HEK293 (cell line): ENCODE measurements at regions not wholly inside any gene's neighbourhood (a gene's known extent, or its start where the extent isn't known, plus 50 kb on each side); places are given as distances from the start of the nearest gene placed in this dataset.
A peak's percentile ranks its signal among the peaks of the same experiment; 100 is the strongest.

Experiments
- CTCF ChIA-PET: fragments of 350-600 bp; formaldehyde crosslinking; extraction: SDS; loops from one replicate; lab custom pipeline; 2021; ENCODE audit warnings: antibody characterized with exemption; lab: Yijun Ruan, JAX
- POLR2A ChIA-PET: fragments of 300-600 bp; formaldehyde crosslinking; extraction: SDS; loops from one replicate; lab custom pipeline; 2020; ENCODE audit warnings: antibody characterized with exemption, inconsistent platforms; lab: Yijun Ruan, JAX
- H3K27ac ChIP-seq: fragments of 200-500 bp; sonication (Bioruptor generic); 2 replicates; pipeline ENCODE4 v1.5.1; 2014; ENCODE audit warnings: low read depth, low read length, control low read depth, inconsistent platforms; ENCODE audit errors: extremely low read depth
- H3K36me3 ChIP-seq, 2 experiments: fragments of 200-500 bp in 1 of 2; sonication (Bioruptor generic) in 1 of 2; 1 replicate in 1 of 2; 2 replicates in 1 of 2; pipeline ENCODE4 v1.5.1; 2014 to 2017; ENCODE audit warnings: inconsistent platforms in 2 of 2, low read length in 2 of 2; ENCODE audit not compliant: control insufficient read depth in 2 of 2, insufficient read depth in 1 of 2
- H3K4me1 ChIP-seq: fragments of 200-500 bp; sonication (Bioruptor generic); 2 replicates; pipeline ENCODE4 v1.5.1; 2014; ENCODE audit warnings: mild to moderate bottlenecking, low read length, inconsistent platforms; ENCODE audit not compliant: control insufficient read depth, insufficient read depth
- H3K4me3 ChIP-seq: 2 replicates; pipeline ENCODE4 v1.5.1; 2011; ENCODE audit warnings: low read depth, mild to moderate bottlenecking, control low read depth, low read length, moderate library complexity
- H3K9me3 ChIP-seq: fragments of 200-500 bp; sonication (Bioruptor generic); 2 replicates; pipeline ENCODE4 v1.5.1; 2014; ENCODE audit warnings: low read depth, low read length, inconsistent platforms; ENCODE audit not compliant: control insufficient read depth, insufficient read depth
- BCL11A ChIP-seq: fragments of 450-650 bp; formaldehyde crosslinking; IDR thresholded peaks from 2 replicates; pipeline ENCODE4 v1.5.1; 2016; ENCODE audit warnings: low read depth, missing biosample characterization, missing genetic modification characterization
- GLIS2 ChIP-seq: fragments of 450-650 bp; formaldehyde crosslinking; IDR thresholded peaks from 2 replicates; pipeline ENCODE4 v1.5.1; 2016; ENCODE audit warnings: missing biosample characterization, missing genetic modification characterization
- KLF1 ChIP-seq: fragments of 450-650 bp; formaldehyde crosslinking; IDR thresholded peaks from 2 replicates; pipeline ENCODE4 v1.5.1; 2016; ENCODE audit warnings: missing biosample characterization, missing genetic modification characterization
- OVOL3 ChIP-seq: fragments of 450-650 bp; formaldehyde crosslinking; IDR thresholded peaks from 2 replicates; pipeline ENCODE4 v1.5.1; 2016; ENCODE audit warnings: missing biosample characterization, missing genetic modification characterization
- REST ChIP-seq: fragments of 450-650 bp; formaldehyde crosslinking; IDR thresholded peaks from 2 replicates; pipeline ENCODE4 v1.5.1; 2016; ENCODE audit warnings: missing biosample characterization, missing genetic modification characterization
- SP3 ChIP-seq: fragments of 450-650 bp; formaldehyde crosslinking; IDR thresholded peaks from 2 replicates; pipeline ENCODE4 v1.5.1; 2016; ENCODE audit warnings: missing biosample characterization, missing genetic modification characterization
- TRIM28 ChIP-seq: IDR thresholded peaks from 2 replicates; pipeline ENCODE4 v1.6.1; 2011; ENCODE audit warnings: low read length, control low read depth, borderline replicate concordance
- WT1 ChIP-seq: fragments of 450-650 bp; formaldehyde crosslinking; IDR thresholded peaks from 2 replicates; pipeline ENCODE4 v1.5.1; 2016; ENCODE audit warnings: missing biosample characterization, missing genetic modification characterization
- ZNF202 ChIP-seq: fragments of 450-650 bp; formaldehyde crosslinking; IDR thresholded peaks from 2 replicates; pipeline ENCODE4 v1.5.1; 2016; ENCODE audit warnings: missing biosample characterization, missing genetic modification characterization, borderline replicate concordance
- ZNF214 ChIP-seq: fragments of 450-650 bp; formaldehyde crosslinking; IDR thresholded peaks from 2 replicates; pipeline ENCODE4 v1.5.1; 2017; ENCODE audit warnings: missing biosample characterization, mild to moderate bottlenecking, missing genetic modification characterization, borderline replicate concordance
- ZNF354C ChIP-seq: fragments of 450-650 bp; formaldehyde crosslinking; IDR thresholded peaks from 2 replicates; pipeline ENCODE4 v1.5.1; 2016; ENCODE audit warnings: missing biosample characterization, missing genetic modification characterization, low read depth, borderline replicate concordance
- ZNF366 ChIP-seq: fragments of 450-650 bp; formaldehyde crosslinking; conservative IDR thresholded peaks from 2 replicates; pipeline ENCODE4 v1.5.1; 2016; ENCODE audit warnings: missing biosample characterization, missing genetic modification characterization
- ZNF416 ChIP-seq: fragments of 450-650 bp; formaldehyde crosslinking; IDR thresholded peaks from 2 replicates; pipeline ENCODE4 v1.5.1; 2016; ENCODE audit warnings: missing biosample characterization, missing genetic modification characterization
- ZNF449 ChIP-seq: fragments of 450-650 bp; formaldehyde crosslinking; IDR thresholded peaks from 2 replicates; pipeline ENCODE4 v1.5.1; 2017; ENCODE audit warnings: missing biosample characterization, mild to moderate bottlenecking, missing genetic modification characterization, moderate library complexity
- ZNF544 ChIP-seq: fragments of 450-650 bp; formaldehyde crosslinking; IDR thresholded peaks from 2 replicates; pipeline ENCODE4 v1.5.0; 2017; ENCODE audit warnings: missing biosample characterization, missing genetic modification characterization
- ZNF571 ChIP-seq: fragments of 450-650 bp; formaldehyde crosslinking; IDR thresholded peaks from 2 replicates; pipeline ENCODE4 v1.5.0; 2017; ENCODE audit warnings: missing biosample characterization, missing genetic modification characterization
- ZNF585B ChIP-seq: fragments of 450-650 bp; formaldehyde crosslinking; IDR thresholded peaks from 2 replicates; pipeline ENCODE4 v1.5.1; 2016; ENCODE audit warnings: missing biosample characterization, missing genetic modification characterization
- ZNF623 ChIP-seq: fragments of 450-650 bp; formaldehyde crosslinking; IDR thresholded peaks from 2 replicates; pipeline ENCODE4 v1.5.1; 2016; ENCODE audit warnings: missing biosample characterization, missing genetic modification characterization
- ZNF624 ChIP-seq: fragments of 450-650 bp; formaldehyde crosslinking; IDR thresholded peaks from 2 replicates; pipeline ENCODE4 v1.5.1; 2017; ENCODE audit warnings: missing biosample characterization, missing genetic modification characterization
- ZNF654 ChIP-seq: fragments of 450-650 bp; formaldehyde crosslinking; IDR thresholded peaks from 2 replicates; pipeline ENCODE4 v1.5.1; 2016; ENCODE audit warnings: low read depth, missing biosample characterization, missing genetic modification characterization
- ZSCAN23 ChIP-seq: fragments of 450-650 bp; formaldehyde crosslinking; IDR thresholded peaks from 2 replicates; pipeline ENCODE4 v1.5.1; 2016; ENCODE audit warnings: missing biosample characterization, missing genetic modification characterization
- TF ChIP-seq, protein P1 (sequence below): fragments of 450-650 bp; formaldehyde crosslinking; IDR thresholded peaks from 2 replicates; pipeline ENCODE4 v1.5.1; 2016; ENCODE audit warnings: missing biosample characterization, missing genetic modification characterization

GRCh38 chr10:59465088-59465487 is 102.7 kb upstream of the FAM13C start:
- POLR2A ChIA-PET, result no interaction called here
- no peaks in the 10 kb centered on the region for H3K9me3 ChIP-seq
- TF ChIP-seq ZSCAN23 (tag by site-specific recombination) (no peak), REST (tag by site-specific recombination) (no peak), SP3 (tag by site-specific recombination) (no peak), ZNF654 (peak; percentile 5; the same call in 1 of the 2 replicates), ZNF416 (tag by site-specific recombination) (no peak), ZNF585B (no peak), BCL11A (tag by site-specific recombination) (no peak), TRIM28 (no peak)
- no peak overlapping the region for H3K4me3 ChIP-seq
- CTCF ChIA-PET, result interaction anchor here (0.7 to 1.5 kb wide), 6 partner anchors 13 to 208 kb away, joined by 3 to 4 read pairs (median 3); no protein-coding TSS in a partner anchor
- H3K36me3 ChIP-seq, result no peaks in the 10 kb centered on the region
- no peak overlapping the region for H3K27ac ChIP-seq
- no peaks in the 10 kb centered on the region for H3K4me1 ChIP-seq

- H3K36me3 ChIP-seq, result no peaks in the 10 kb centered on the region
- ChIA-PET POLR2A (no interaction called here), CTCF (interaction anchor here (0.7 to 1.5 kb wide), 4 partner anchors 12 to 115 kb away, joined by 3 read pairs; no protein-coding TSS in a partner anchor)
- H3K27ac ChIP-seq, result no peak overlapping the region
- H3K9me3 ChIP-seq, result no peaks in the 10 kb centered on the region
- H3K4me1 ChIP-seq, result no peaks in the 10 kb centered on the region
- no peak overlapping the region for H3K4me3 ChIP-seq
- TF ChIP-seq ZNF571 (tag by site-specific recombination), result no peak
- TF ChIP-seq ZNF449 (tag by site-specific recombination), result no peak
- no peak for TF ChIP-seq ZNF202
- TF ChIP-seq, all 188 proteins: peak for 0
These were observed 102.1 kb upstream of the FAM13C start for GRCh38 chr10:59464483-59464882.

DNA sequence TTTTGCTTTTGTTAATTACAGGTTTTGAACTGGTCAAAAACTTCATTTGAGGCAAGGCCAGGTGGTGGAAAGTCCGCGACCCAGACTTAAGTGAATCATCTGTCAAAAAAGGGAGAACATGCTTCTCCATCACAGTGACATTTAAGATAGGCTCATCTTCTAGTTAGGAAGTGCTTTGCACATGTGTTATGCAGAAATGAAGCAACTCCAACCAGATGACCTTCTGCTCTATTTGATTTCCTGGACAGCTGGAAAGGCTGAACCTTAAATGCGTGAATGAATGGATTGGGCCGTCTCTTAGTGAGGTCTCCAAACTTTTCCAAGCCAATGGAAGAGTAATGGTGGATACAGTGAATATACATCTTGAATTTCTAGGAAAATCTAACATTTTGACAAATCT is 101.6 kb upstream of the FAM13C start:
- Histone ChIP-seq H3K9me3 (no peaks in the 10 kb centered on the region), H3K4me3 (no peak overlapping the region), H3K36me3 (no peaks in the 10 kb centered on the region), H3K4me1 (no peaks in the 10 kb centered on the region), H3K27ac (no peak overlapping the region)
- CTCF ChIA-PET, result interaction anchor here (1.0 kb wide), 1 partner anchor 22 kb away, joined by 3 read pairs; no protein-coding TSS in a partner anchor
- TF ChIP-seq ZNF366 (tag by site-specific recombination) (no peak), ZNF624 (tag by site-specific recombination) (no peak)
- POLR2A ChIA-PET, result no interaction called here

- ChIA-PET POLR2A (no interaction called here), CTCF (interaction anchor here (0.6 to 1.7 kb wide), 4 partner anchors 49 to 292 kb away, joined by 3 to 5 read pairs (median 3); partner anchors contain the start of gene MRLN)
- Histone ChIP-seq H3K4me3 (no peak overlapping the region), H3K36me3 (no peaks in the 10 kb centered on the region), H3K4me1 (no peaks in the 10 kb centered on the region), H3K27ac (no peak overlapping the region), H3K9me3 (no peaks in the 10 kb centered on the region)
- TF ChIP-seq ZNF623, result no peak
- no peak for TF ChIP-seq ZNF354C
- no peak for TF ChIP-seq OVOL3 (tag by site-specific recombination)
- no peak for TF ChIP-seq ZNF214
- TF ChIP-seq, protein P1, sequence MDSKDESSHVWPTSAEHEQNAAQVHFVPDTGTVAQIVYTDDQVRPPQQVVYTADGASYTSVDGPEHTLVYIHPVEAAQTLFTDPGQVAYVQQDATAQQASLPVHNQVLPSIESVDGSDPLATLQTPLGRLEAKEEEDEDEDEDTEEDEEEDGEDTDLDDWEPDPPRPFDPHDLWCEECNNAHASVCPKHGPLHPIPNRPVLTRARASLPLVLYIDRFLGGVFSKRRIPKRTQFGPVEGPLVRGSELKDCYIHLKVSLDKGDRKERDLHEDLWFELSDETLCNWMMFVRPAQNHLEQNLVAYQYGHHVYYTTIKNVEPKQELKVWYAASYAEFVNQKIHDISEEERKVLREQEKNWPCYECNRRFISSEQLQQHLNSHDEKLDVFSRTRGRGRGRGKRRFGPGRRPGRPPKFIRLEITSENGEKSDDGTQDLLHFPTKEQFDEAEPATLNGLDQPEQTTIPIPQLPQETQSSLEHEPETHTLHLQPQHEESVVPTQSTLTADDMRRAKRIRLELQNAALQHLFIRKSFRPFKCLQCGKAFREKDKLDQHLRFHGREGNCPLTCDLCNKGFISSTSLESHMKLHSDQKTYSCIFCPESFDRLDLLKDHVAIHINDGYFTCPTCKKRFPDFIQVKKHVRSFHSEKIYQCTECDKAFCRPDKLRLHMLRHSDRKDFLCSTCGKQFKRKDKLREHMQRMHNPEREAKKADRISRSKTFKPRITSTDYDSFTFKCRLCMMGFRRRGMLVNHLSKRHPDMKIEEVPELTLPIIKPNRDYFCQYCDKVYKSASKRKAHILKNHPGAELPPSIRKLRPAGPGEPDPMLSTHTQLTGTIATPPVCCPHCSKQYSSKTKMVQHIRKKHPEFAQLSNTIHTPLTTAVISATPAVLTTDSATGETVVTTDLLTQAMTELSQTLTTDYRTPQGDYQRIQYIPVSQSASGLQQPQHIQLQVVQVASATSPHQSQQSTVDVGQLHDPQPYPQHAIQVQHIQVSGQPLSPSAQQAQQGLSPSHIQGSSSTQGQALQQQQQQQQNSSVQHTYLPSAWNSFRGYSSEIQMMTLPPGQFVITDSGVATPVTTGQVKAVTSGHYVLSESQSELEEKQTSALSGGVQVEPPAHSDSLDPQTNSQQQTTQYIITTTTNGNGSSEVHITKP, result no peak
- no peak for TF ChIP-seq GLIS2 (tag by site-specific recombination)
- TF ChIP-seq WT1 (tag by site-specific recombination), result no peak
- TF ChIP-seq KLF1 (tag by site-specific recombination), result no peak
- no peak for TF ChIP-seq ZNF544 (tag by site-specific recombination)
These were observed 98.3 kb upstream of the FAM13C start for GRCh38 chr10:59460601-59461000.
